Right lobe of liver (tissue), 4 donors: ENCODE measurements at regions not wholly inside any gene's neighbourhood (a gene's known extent, or its start where the extent isn't known, plus 50 kb on each side); places are given as distances from the start of the nearest gene placed in this dataset.

Source experiments
- POLR2A ChIP-seq: fragments of 450-650 bp; IDR thresholded peaks from one replicate; pipeline ENCODE4 v1.6.1; 2017; ENCODE audit warnings: antibody characterized with exemption, mild to moderate bottlenecking
- TF ChIP-seq, protein P1 (sequence below), 4 donors: fragments of 200-600 bp in 3 of 4; fragments of 450-650 bp in 1 of 4; IDR thresholded peaks; one replicate each; pipeline versions ENCODE4 v1.5.1 to v1.8.0; 2016 to 2022; ENCODE audit warnings: antibody characterized with exemption in 4 of 4, mild to moderate bottlenecking in 2 of 4
- donor health status: DM: no; HTN: no; CAD: no.
- donor health status: DM: no; HTN: no; CAD: no.
- donor health status: DM: no; HTN: yes; CAD: no.

DNA sequence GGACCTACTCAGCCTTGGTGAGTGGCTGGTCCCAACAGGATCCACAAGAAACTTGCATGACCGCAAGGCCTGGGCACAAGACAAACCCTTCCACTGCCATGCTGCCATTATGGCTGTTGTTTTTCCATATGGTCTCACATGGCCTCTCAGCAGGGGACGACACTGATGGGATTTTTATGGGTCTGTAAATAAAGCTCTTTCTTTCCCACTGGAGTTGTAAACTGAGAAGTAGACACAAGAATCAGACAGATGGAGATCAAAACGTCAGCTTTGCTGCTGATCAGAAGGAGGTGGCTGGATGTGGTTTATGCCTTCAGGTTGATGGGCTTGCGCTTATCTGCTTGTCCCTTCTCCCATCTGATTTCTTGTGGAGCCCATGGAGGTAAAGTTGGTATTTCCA, 138.1 kb upstream of the KCNJ6 start:
- TF ChIP-seq, protein P1, sequence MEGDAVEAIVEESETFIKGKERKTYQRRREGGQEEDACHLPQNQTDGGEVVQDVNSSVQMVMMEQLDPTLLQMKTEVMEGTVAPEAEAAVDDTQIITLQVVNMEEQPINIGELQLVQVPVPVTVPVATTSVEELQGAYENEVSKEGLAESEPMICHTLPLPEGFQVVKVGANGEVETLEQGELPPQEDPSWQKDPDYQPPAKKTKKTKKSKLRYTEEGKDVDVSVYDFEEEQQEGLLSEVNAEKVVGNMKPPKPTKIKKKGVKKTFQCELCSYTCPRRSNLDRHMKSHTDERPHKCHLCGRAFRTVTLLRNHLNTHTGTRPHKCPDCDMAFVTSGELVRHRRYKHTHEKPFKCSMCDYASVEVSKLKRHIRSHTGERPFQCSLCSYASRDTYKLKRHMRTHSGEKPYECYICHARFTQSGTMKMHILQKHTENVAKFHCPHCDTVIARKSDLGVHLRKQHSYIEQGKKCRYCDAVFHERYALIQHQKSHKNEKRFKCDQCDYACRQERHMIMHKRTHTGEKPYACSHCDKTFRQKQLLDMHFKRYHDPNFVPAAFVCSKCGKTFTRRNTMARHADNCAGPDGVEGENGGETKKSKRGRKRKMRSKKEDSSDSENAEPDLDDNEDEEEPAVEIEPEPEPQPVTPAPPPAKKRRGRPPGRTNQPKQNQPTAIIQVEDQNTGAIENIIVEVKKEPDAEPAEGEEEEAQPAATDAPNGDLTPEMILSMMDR (IDR thresholded peaks at IDR 0.05), result no peak
- no peak for TF ChIP-seq POLR2A
